NOMO-1 treated with dmso at 0.1 percent for 144 hours (cell line): ENCODE measurements at regions not wholly inside any gene's neighbourhood (a gene's known extent, or its start where the extent isn't known, plus 50 kb on each side); places are given as distances from the start of the nearest gene placed in this dataset.

Source experiments
- DNase-seq: peaks from one replicate; lab custom pipeline; 2025; ENCODE audit not compliant: unreplicated experiment; lab: John Stamatoyannopoulos, UW

DNA sequence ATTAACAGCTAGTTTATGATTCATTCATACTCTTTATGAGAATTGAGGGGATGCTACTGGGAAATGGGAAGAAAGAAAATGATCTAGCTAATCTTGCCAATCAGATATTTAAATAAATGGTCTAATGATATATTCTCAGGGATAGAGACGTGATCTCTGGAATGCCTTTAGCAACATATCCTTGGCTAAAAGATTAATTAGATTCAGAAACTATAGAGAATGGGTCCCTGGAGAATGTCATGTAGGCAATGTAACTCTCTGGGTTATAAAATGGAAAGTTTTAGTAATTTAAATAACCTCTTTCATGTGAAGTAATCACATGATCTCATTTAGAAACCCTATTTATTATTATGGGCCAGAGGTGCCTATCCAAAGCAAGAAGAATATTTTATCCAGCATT lies 771.0 kb upstream of the CDH2 start:
- DNase-seq = no peak

DNA sequence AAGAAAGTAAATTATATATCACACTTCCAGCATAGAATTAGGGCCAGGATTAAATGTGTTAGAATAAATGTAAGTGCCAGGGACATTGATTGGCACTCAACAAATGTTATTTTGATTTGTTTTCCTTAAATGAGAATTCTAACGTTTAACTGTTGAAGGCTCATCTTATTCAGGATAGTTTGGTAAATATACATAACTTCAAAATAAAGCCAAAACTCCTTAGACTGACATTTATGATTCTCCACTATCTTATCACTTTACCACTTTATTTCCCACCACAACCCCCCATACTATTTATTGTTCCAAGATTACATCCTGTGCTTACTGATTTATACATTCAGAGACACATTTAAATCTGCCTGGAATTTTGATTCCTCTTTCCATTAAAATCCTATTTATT lies 769.5 kb upstream of the CDH2 start:
- DNase-seq = no peak

DNA sequence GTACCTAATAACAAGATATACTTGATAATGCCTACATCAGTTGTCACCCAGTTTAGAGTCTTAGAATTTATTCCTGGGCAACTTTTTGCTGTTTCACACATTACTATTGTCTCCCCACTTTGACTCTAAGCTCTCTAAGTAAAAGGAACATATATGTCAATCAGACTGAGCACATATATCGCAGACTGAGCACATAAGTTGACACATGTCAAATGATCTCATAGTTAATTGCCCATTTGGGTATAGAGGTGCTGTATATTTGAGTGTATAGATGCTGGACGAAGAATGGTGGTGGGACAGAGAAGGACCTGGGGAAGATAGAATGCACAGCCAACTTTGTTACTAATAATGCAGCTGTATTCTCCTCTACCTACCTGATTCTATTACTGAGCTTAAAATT lies 746.0 kb upstream of the CDH2 start:
- DNase-seq = no peak

DNA sequence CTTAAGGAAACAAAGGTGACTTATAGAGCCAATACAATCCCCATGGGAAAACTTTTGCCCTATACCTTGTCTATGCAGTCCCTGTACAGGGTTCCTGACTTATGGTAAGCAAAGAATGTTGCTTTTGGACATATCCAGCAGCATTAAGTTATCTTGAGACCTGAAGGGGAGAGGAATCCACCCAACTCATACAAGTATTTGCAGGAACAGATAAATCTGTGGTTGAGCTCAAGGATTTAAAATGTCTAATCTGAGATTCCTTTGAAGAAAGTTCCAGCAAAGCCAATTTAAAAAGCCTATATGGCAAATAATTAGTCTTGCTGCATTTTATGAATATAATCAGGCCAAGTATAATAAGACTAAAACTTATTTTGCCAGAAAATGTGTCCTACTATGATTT lies 739.5 kb upstream of the CDH2 start:
- DNase-seq = no peak

DNA sequence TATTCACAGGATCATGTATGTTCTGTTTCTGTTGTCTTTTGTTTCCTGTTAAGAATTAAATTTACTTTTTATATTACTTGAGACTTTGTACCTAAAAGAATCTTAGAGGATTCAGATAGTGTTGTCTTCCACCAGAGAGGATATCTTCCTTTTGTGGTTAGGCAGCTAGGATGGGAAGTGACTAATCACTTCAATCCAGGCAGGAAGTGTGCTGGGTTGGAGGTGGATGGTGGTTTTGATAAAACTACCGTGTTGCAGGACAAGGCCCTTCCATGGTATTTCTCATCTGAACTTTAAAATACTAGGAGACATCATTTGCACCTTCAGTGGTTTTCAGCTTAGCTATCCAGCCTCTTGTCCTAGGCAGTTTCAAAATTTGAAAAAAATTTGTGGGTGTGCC lies 728.6 kb upstream of the CDH2 start:
- no peak for DNase-seq

DNA sequence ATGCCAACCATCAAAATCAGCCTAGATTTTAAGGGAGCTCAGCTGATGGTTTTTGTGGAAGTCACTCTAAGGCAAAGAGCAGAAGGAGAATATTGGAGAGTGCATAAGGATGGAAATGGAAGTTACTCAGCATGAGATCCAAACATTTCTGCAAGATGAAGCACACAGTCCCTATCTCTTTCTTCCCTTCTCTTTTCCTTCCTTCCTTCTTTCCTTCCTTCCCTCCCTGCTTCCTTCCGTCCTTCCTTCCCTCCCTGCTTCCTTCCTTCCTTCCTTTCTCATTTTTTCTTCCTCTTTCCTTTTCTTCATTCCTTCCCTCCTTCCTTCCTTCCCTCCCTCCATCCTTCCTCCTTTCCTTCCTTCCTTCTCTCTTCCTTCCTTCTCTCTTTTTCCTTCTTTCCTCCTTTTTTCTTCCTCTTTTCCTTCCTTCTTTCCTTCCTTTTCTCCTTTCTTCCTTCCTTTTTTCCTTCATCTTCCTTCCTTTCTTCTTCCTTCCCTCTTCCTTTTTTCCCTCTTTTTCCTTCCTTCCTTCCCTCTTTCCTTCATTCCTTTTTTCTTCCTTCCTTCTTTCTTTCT lies 727.9 kb upstream of the CDH2 start:
- DNase-seq = no peak

DNA sequence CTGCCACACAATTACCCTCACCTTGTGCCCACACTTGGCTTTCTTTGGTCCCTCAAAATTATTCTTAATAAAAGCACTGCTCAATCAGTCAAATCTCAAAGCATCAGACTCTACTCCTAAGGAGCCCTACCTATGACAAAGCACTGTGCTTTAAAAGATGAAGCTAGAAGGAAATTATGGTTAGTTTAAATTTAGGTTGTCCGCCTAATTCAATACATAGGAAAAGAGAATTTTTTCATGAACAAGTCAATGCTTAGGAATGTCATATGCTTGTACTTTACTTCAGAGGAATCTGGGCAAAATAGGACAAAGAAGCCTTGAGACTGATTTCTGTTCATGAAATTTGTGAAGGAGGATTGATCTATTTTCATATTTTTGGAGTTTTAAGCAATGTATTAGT lies 726.4 kb upstream of the CDH2 start:
- DNase-seq = no peak

DNA sequence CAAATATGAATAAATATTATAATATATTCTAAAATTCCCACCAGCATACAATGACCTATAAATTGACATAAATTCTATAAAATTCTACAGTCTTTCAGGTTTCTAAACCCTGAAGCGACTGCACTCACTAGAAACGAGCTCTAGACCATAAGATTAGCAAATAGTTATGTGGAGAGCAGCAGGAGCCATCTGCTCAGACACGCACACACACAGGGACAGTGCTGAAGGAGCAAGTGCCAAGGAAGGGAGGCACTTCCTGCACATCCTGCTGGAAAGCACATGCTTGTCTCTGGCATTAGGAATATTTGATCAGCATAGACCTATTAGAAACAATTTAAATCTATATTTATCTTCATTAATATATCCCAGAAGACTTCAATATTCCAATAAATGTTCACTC lies 713.9 kb upstream of the CDH2 start:
- DNase-seq = no peak

DNA sequence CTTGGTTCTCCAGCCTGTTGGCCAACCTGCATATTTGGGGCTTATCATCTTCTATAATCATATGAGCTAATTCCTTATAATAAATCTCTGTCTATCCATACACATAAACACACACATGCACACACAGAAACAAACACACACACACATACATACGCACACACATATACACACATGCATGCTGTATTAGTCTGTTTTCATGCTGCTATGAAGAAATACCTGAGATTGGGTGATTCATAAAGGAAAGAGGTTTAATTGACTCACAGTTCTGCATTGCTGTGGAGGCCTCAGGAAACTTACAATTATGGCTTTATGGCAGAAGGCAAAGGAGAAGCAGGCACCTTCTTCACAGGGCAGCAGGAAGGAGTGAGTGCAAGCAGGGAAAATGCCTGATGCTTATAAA lies 707.4 kb upstream of the CDH2 start:
- DNase-seq = no peak

DNA sequence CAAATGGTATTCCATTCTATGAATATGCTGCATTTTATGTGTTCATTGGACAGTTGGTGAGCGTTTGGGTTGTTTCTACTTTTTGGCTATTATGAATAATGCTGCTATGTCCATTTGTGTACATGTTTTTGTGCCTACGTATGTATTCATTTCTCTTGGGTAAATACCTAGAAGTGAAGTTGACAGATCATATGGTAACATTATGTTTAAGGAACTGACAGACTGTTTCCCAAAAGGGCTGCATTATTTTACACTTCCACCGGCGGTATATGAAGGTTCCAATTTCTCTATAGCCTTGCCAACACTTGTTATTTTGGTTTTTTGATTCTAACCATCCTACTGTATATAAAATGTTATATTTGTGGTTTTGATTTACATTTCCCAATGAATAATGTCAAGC lies 703.9 kb upstream of the CDH2 start:
- DNase-seq = no peak

DNA sequence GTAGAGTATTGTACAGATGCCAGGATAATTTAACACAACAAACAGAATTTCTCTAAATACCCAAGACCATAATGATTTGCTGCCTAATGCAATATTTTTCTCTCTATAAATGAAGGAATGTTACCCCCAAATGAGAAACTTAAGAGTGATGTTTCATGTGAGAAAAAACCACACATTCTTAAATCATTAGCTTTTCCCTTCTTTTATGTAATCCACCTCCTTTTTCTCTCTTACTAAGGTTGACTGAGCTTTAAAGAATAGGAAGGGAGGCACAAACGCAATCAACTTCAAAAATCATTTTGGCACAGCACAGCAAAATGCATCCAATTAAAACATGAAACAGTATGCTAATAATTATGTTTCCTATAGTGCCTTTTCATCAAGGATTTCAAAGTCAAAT lies 698.1 kb upstream of the CDH2 start:
- DNase-seq = no peak

DNA sequence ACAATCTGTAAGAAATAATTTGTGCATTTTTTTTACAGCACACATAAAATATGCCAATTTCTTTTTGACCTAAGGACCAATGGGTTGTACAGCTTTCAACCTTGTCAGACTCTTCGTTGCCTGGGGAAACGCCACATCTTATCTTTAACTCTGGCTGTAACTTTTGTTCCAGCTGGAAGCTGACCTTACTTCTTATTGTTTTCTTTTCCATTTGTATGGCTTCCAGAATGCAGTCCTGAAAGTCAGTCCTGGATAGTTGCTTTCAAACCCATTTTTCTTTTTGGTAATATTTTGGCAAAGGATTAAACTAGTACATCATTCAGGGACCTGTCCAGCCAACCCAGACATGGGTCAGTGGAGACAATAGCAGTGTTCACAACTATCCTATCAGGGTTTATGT lies 686.5 kb upstream of the CDH2 start:
- DNase-seq = no peak

DNA sequence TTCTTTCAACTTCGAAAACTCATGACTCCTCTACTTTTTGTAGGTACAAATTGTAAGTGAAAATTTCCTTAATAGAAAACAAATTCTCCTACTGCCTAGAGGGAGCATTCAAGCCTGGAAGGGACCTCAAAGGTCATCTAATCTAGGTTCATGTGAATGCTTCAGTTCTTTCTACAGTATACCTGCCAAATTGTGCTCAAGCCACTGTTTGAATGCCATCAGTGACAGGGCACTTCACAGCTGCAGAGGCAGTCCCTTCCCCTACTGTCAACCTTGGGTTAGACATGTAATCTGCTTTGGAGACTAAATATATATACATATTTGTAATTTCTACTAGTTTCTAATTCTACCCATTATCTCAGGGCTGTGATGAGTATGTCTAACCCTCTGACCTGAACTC lies 681.3 kb upstream of the CDH2 start:
- DNase-seq = no peak

DNA sequence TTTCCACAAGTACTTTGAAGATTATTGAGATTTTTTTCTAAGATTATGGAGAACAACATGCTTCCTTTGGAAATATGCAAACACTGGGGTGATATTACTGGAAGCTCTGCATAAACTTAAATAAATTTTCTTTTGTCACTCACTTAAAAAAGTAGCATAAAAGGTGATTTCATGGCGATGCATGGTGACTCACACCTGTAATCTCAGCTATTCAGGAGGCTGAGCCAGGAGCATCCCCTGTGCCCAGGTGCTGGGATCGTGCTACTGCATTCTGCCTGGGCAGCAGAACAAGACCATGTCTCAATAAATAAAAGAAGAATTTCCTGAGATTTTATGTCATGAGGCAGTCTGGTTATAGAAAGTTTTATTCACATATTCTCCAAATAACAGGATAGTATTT lies 679.1 kb upstream of the CDH2 start:
- no peak for DNase-seq

DNA sequence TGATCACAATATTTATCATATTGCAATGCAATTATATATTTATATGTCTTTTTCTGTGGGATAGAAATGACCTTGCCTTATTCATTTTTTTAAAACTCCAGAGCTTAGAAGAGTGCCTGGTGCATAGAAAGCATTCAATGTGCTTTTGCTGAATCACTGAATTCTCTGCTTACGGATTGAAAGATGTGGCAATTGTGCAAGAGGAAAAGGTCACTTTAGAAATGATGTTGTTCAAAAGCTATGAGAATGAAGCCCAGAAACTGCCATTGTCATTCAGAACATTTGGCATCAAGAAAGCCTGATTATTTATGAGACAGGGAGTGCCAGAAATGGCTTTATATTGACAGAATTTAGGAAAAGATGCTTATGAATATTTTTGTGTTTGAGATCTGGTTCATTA lies 678.6 kb upstream of the CDH2 start:
- no peak for DNase-seq

DNA sequence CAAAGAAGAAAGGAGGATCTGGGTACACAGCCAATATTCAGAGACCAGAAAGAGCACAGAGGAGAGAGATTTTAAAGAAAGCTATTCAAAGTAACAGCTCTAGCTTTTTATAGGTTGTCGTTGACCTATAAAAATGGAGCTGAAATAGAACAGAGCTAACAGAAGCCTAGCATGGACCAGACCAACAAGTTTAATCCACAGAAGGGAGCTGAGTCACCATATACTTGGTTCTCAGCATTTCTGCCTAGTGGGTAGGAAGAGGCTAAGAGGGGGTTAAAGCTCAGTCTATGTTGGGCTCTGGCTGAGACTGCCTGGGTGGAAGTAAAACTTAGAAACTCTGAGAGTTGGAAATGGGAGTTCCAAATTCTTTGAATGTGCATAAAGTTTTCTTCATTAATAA lies 678.0 kb upstream of the CDH2 start:
- DNase-seq = no peak

DNA sequence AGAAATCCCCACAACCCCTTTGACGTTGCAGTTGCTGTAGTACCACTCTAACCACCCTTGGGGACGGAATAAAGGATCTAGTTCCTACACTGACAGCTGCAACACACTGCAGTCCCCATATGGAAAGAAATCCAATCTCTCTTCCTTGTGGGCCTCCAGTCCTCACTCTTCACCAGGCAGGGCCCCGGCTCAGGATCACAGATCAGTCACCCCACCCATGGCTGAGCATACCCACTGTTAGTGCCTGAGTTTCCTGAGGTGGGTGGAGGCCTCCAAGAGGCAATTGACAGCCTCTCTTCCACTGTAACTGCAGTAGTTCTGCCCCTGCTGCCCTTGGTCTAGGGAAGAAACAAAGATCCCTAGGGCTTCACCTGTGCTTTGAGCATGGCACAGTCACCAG lies 670.0 kb upstream of the CDH2 start:
- DNase-seq = no peak

DNA sequence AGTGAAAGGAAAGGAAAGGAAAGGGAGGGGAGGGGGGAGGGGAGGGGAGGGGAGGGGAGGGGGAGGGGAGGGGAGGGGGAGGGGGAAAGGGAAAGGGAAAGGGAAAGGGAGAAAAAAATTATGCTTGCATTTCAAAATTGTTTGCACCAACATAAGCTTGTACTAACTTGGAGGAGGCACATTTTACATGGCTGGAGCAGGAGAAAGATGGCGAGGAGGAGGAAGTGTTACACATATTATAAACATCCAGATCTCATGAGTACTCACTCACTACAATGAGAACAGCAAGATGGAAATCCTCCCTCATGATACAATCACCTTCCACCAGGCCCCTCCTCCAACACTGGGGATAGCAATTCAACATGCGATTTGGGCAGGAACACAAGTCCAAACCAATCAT lies 660.2 kb upstream of the CDH2 start:
- no peak for DNase-seq

DNA sequence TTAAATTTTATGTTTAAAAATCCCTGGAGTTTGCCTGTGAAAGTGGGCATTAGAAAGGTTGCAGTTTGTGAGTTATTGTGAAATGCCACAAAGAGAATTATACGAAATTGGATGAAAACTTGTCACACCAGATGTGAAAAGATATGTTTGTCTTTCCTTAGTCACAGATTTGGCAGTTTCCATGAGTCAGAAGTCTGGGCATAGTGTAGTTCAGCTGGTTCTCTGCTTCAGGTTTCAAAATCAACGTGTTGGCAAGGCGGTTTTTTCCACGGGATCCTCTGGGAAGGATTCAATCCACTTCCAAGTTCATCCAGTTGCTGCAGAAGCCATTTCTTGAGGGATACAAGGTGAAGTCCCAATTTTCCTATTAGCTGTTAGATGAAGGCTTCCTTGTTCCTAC lies 658.0 kb upstream of the CDH2 start:
- DNase-seq = no peak

DNA sequence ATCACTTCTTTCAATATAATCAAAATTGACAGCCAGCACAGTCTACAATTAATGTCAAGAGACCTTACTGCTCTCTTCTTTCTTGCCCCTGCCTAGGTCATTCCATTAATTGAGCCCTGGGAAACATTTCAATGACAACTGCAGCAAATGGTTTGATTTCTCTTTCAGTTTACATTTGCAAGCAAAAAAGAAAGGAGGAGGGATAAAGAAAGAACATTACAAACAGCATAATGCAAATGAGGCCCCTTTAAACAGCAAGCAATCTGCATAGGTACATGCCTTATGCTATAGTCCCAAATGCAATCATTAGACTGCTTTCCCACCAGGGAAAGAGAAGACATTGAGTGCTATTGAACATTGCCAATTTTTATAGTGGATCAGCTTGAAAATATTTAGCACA lies 655.0 kb upstream of the CDH2 start:
- no peak for DNase-seq

DNA sequence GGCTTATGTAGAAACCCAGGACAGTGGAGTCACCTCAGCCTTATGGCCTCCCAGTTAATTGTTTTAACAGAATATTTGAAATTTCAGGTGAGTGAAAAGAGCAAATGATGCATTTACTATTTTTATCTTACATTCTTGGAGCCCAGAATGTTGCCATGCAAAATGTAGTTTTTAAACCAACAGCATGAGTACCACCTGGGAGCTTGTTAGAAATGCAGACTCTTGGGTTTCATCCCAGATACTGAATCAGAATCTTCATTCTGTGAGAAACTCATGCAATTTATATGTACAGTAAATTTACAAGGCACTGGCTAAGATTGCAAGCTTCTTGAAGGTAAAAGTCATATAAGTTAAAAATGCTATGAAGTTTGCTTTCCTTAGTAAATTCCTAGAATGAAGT lies 654.5 kb upstream of the CDH2 start:
- DNase-seq = no peak

DNA sequence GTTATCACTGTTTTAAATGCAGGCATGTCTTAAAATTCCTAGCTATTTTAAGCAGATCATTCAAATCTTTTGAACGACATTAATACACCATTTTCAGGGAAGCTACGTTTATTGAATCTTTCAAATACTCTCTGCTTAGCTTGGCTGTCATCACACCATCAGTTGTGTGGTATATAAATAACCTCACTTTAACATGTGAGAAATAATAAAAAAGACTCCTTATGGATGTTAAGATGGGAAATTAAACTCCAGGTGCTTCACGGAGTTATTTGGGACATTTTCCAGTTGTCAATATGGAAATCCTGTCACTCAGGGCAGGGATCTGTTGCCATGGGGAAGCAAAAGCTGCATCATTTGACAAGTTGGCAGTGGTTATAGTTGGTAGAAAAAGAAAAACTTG lies 649.2 kb upstream of the CDH2 start:
- DNase-seq = no peak

DNA sequence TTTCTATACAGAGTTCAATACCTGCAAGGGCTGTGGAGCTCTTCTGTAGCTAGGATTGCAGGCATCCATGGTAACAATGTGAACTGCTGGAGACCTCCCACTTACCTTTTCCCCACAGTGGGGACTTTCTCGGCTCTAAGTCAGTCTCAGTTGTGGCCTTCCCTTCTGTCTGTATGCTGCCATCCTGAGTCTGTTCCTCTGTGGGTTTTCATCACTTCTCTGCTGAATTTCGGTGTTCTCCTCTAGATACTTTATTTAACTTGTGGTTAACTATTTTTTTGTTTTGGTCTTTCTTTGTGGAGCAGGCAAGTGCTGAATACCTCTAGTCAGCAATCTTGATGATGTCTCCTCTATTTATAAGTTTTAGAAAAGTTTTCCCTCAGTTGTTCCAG lies 647.2 kb upstream of the CDH2 start:
- DNase-seq = no peak
